ENCODE measurements at regions not wholly inside any gene's neighbourhood (a gene's known extent, or its start where the extent isn't known, plus 50 kb on each side); places are given as distances from the start of the nearest gene placed in this dataset.

GRCh38 chr12:97250483-97250882 lies 212.1 kb upstream of the RMST start:
- no peaks in the 10 kb centered on the region for H3K79me2 ChIP-seq (ENCODE audit: control insufficient read depth, insufficient read depth, low read length)
- H3K27me3 ChIP-seq (ENCODE audit: control insufficient read depth, extremely low read depth, insufficient read depth, low read length), result no peaks in the 10 kb centered on the region
- no peak overlapping the region for H3K4me3 ChIP-seq (ENCODE audit: control insufficient read depth in 2 of 3, extremely low read depth in 1 of 3, insufficient read depth in 2 of 3, low read depth in 1 of 3, low read length in 3 of 3)
- no peak for FAIRE-seq
- H3K9me3 ChIP-seq (ENCODE audit: control insufficient read depth, low read depth, low read length), result no peaks in the 10 kb centered on the region
- H3K36me3 ChIP-seq (ENCODE audit: control insufficient read depth in 2 of 2, extremely low read depth in 1 of 2, insufficient read depth in 2 of 2, low read length in 2 of 2), result no peaks in the 10 kb centered on the region
- no peaks in the 10 kb centered on the region for H3K4me1 ChIP-seq (ENCODE audit: control insufficient read depth, extremely low read depth, insufficient read depth, low read length)
- H3K27ac ChIP-seq (ENCODE audit: control insufficient read depth, insufficient read depth, low read length), result no peak overlapping the region
- dilution Hi-C loops (cut with MboI; ENCODE audit: extremely low pct_ligation_motif_present, low sequenced_read_pairs), result no loop called here
- no peak overlapping the region for H2AFZ ChIP-seq (ENCODE audit: control insufficient read depth, low read length)
- TF ChIP-seq CTCF (optimal IDR thresholded peaks at IDR 0.05 in 1 of 3, IDR thresholded peaks at IDR 0.05 in 1 of 3, conservative IDR thresholded peaks at IDR 0.05 in 1 of 3; ENCODE audit: extremely low read depth in 1 of 3, insufficient read depth in 2 of 3, low read length in 3 of 3) (no peak), EZH2 (IDR thresholded peaks at IDR 0.05; ENCODE audit: low read length) (no peak)
- DNase-seq (ENCODE audit: low read depth, low spot score), result no peak
- H3K9ac ChIP-seq (ENCODE audit: control insufficient read depth, extremely low read depth, insufficient read depth, low read length), result no peak overlapping the region
- no peak overlapping the region for H3K4me2 ChIP-seq (ENCODE audit: control insufficient read depth, extremely low read depth, insufficient read depth, low read depth, low read length)
- no peaks in the 10 kb centered on the region for H4K20me1 ChIP-seq (ENCODE audit: control insufficient read depth, extremely low read depth, insufficient read depth, low read length)
- H3K9me1 ChIP-seq (ENCODE audit: control insufficient read depth, extremely low read depth, insufficient read depth, low read length), result no peaks in the 10 kb centered on the region

GRCh38 chr12:97257726-97258125 lies 204.9 kb upstream of the RMST start:
- Histone ChIP-seq H3K27me3 (ENCODE audit: control insufficient read depth, extremely low read depth, insufficient read depth, low read length) (no peaks in the 10 kb centered on the region), H3K36me3 (ENCODE audit: control insufficient read depth in 2 of 2, extremely low read depth in 1 of 2, insufficient read depth in 2 of 2, low read length in 2 of 2) (no peaks in the 10 kb centered on the region), H2AFZ (ENCODE audit: control insufficient read depth, low read length) (no peak overlapping the region), H4K20me1 (ENCODE audit: control insufficient read depth, extremely low read depth, insufficient read depth, low read length) (no peaks in the 10 kb centered on the region), H3K27ac (ENCODE audit: control insufficient read depth, insufficient read depth, low read length) (no peak overlapping the region), H3K9me3 (ENCODE audit: control insufficient read depth, low read depth, low read length) (no peaks in the 10 kb centered on the region), H3K9ac (ENCODE audit: control insufficient read depth, extremely low read depth, insufficient read depth, low read length) (no peak overlapping the region), H3K4me1 (ENCODE audit: control insufficient read depth, extremely low read depth, insufficient read depth, low read length) (no peaks in the 10 kb centered on the region), H3K79me2 (ENCODE audit: control insufficient read depth, insufficient read depth, low read length) (no peaks in the 10 kb centered on the region), H3K4me3 (ENCODE audit: control insufficient read depth in 2 of 3, extremely low read depth in 1 of 3, insufficient read depth in 2 of 3, low read depth in 1 of 3, low read length in 3 of 3) (no peak overlapping the region), H3K9me1 (ENCODE audit: control insufficient read depth, extremely low read depth, insufficient read depth, low read length) (no peaks in the 10 kb centered on the region), H3K4me2 (ENCODE audit: control insufficient read depth, extremely low read depth, insufficient read depth, low read depth, low read length) (no peak overlapping the region)
- FAIRE-seq, result no peak
- dilution Hi-C loops (cut with MboI; ENCODE audit: extremely low pct_ligation_motif_present, low sequenced_read_pairs), result no loop called here
- DNase-seq (ENCODE audit: low read depth, low spot score), result no peak
- TF ChIP-seq CTCF (optimal IDR thresholded peaks at IDR 0.05 in 1 of 3, IDR thresholded peaks at IDR 0.05 in 1 of 3, conservative IDR thresholded peaks at IDR 0.05 in 1 of 3; ENCODE audit: extremely low read depth in 1 of 3, insufficient read depth in 2 of 3, low read length in 3 of 3) (no peak), EZH2 (IDR thresholded peaks at IDR 0.05; ENCODE audit: low read length) (no peak)
